ENCODE measurements at regions not wholly inside any gene's neighbourhood (a gene's known extent, or its start where the extent isn't known, plus 50 kb on each side); places are given as distances from the start of the nearest gene placed in this dataset.

DNA sequence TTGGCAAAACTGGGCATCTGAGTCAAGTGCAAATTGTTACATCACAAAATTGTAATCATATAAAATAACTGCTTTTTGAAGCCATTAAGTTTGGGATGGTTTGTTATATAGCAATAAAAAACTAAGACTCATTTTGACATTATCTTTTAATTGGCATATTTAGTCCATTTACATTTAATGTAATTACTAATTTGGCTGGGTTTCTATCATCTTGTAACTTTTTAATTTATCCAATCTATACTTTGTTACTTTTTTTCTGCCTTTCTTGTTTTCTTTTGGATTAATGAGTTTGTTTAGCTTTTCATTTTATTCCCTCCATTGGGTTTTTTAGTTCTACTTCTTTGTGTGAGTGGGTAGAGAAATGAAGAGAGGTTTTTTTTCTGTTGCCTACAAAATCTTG lies 76.3 kb downstream of the DRAM2 start:
- no peak for TF ChIP-seq CTCF (conservative IDR thresholded peaks at IDR 0.05)
- no peak for TF ChIP-seq EZH2 (IDR thresholded peaks at IDR 0.05; ENCODE audit: low read depth)
